ENCODE measurements at regions not wholly inside any gene's neighbourhood (a gene's known extent, or its start where the extent isn't known, plus 50 kb on each side); places are given as distances from the start of the nearest gene placed in this dataset.
"Not testable (repeated sequence)": the region's sequence is repeated elsewhere in the genome, so short reads cannot be mapped to it uniquely, and the experiment has no call there.

DNA sequence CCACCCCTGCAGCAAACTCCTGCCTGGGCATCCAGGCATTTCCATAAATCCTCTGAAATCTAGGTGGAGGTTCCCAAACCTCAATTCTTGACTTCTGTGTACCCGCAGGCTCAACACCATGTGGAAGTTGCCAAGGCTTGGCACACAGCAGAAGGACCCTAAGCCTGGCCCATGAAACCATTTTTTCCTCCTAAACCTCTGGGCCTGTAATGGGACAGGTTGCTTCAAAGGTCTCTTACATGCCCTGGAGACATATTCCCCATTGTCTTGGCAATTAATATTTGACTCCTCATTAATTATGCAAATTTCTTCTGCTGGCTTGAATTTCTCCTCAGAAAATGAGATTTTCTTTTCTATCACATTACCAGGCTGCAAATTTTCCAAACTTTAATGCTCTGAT lies 339.5 kb upstream of the SORCS1 start:
- not testable (repeated sequence) for TF ChIP-seq CTCF, EP300 (IDR thresholded peaks at IDR 0.05)
